H1 (cell line): ENCODE measurements at regions not wholly inside any gene's neighbourhood (a gene's known extent, or its start where the extent isn't known, plus 50 kb on each side); places are given as distances from the start of the nearest gene placed in this dataset.

Source experiments
- CTCF ChIA-PET: fragments of 300-600 bp; sonication (Branson Sonifier 250); formaldehyde crosslinking; loops from one replicate; lab custom pipeline; 2021; ENCODE audit not compliant: partially characterized antibody; lab: Charles Lee
- POLR2A ChIA-PET: fragments of 300-600 bp; sonication (Branson Sonifier 250); formaldehyde crosslinking; loops from one replicate; lab custom pipeline; 2021; ENCODE audit warnings: inconsistent platforms; ENCODE audit not compliant: partially characterized antibody; lab: Charles Lee
- DNase-seq, 2 experiments: peaks; one replicate each; pipeline versions ENCODE4 v3.0.0 to v3.0.0-alpha.2; 2010 to 2022; ENCODE audit warnings: low spot score in 2 of 2, low read depth in 1 of 2, mixed read lengths in 1 of 2
- FAIRE-seq: peaks from 2 replicates; lab custom pipeline; 2011; peaks lifted over from hg19 to GRCh38; lab: Jason Lieb, UNC
- H2AFZ ChIP-seq: 2 replicates; pipeline ENCODE4 v1.8.1; 2012; ENCODE audit warnings: low read length, inconsistent platforms
- H2AK5ac ChIP-seq: 2 replicates; pipeline ENCODE4 v1.6.1; 2013; ENCODE audit warnings: low read depth, low read length
- H2BK120ac ChIP-seq: replicated peaks from 2 replicates; pipeline ENCODE3; 2013; ENCODE audit warnings: low read depth, low read length, inconsistent platforms
- H2BK12ac ChIP-seq: 2 replicates; pipeline ENCODE4 v1.6.1; 2013; ENCODE audit warnings: low read depth, low read length
- H2BK15ac ChIP-seq: 2 replicates; pipeline ENCODE4 v1.6.1; 2013; ENCODE audit warnings: low read length
- H2BK20ac ChIP-seq: 2 replicates; pipeline ENCODE4 v1.6.1; 2013; ENCODE audit warnings: low read length
- H2BK5ac ChIP-seq: 2 replicates; pipeline ENCODE4 v1.6.1; 2013; ENCODE audit warnings: low read depth, low read length
- H3K14ac ChIP-seq: 2 replicates; pipeline ENCODE4 v1.6.1; 2013; ENCODE audit warnings: inconsistent platforms; ENCODE audit not compliant: insufficient read length
- H3K18ac ChIP-seq: 2 replicates; pipeline ENCODE4 v1.6.1; 2013; ENCODE audit warnings: low read length; ENCODE audit errors: extremely low read depth
- H3K23ac ChIP-seq: 2 replicates; pipeline ENCODE4 v1.6.1; 2013; ENCODE audit warnings: inconsistent platforms; ENCODE audit not compliant: insufficient read length
- H3K23me2 ChIP-seq: 2 replicates; pipeline ENCODE4 v1.6.1; 2013; ENCODE audit warnings: low read depth, low read length
- H3K27ac ChIP-seq: 2 replicates; pipeline ENCODE4 v1.6.1; 2011; ENCODE audit warnings: low read depth, low read length, inconsistent platforms
- H3K27me3 ChIP-seq, 4 experiments: replicated peaks in 1 of 4; 1 replicate in 1 of 4; 2 replicates in 3 of 4; pipeline versions ENCODE4 v1.6.1 to v1.8.1; 2011 to 2013; ENCODE audit warnings: low read length in 3 of 4, mild to moderate bottlenecking in 3 of 4, inconsistent platforms in 2 of 4, mixed read lengths in 2 of 4, moderate library complexity in 1 of 4; ENCODE audit not compliant: control insufficient read depth in 3 of 4, insufficient read depth in 3 of 4; ENCODE audit errors: extremely low read depth in 1 of 4
- H3K36me3 ChIP-seq, 4 experiments: 2 replicates each; pipeline versions ENCODE4 v1.6.1 to v1.8.1; 2011 to 2013; ENCODE audit warnings: mild to moderate bottlenecking in 4 of 4, low read length in 3 of 4, moderate library complexity in 2 of 4, control low read depth in 1 of 4, inconsistent platforms in 1 of 4; ENCODE audit not compliant: insufficient read depth in 4 of 4, control insufficient read depth in 2 of 4
- H3K4ac ChIP-seq: replicated peaks from 2 replicates; pipeline ENCODE3; 2013; ENCODE audit warnings: low read length, low read depth, mixed read lengths, inconsistent platforms; ENCODE audit not compliant: insufficient read length
- H3K4me1 ChIP-seq, 4 experiments: replicated peaks in 1 of 4; 1 replicate in 1 of 4; 2 replicates in 3 of 4; pipeline versions ENCODE4 v1.6.1 to v1.8.1; 2011 to 2013; ENCODE audit warnings: low read length in 3 of 4, inconsistent platforms in 2 of 4, mixed read lengths in 1 of 4; ENCODE audit not compliant: insufficient read depth in 4 of 4, control insufficient read depth in 3 of 4
- H3K4me2 ChIP-seq, 2 experiments: 2 replicates each; pipeline versions ENCODE4 v1.6.1 to v1.8.1; 2011 to 2013; ENCODE audit warnings: low read depth in 2 of 2, low read length in 2 of 2, control low read depth in 1 of 2, inconsistent platforms in 1 of 2, mild to moderate bottlenecking in 1 of 2; ENCODE audit not compliant: insufficient read depth in 1 of 2
- H3K4me3 ChIP-seq, 4 experiments: fragments of 200-600, 300-600 bp in 1 of 4; sonication (generic), shearing (Covaris generic), sonication (Bioruptor Twin) in 1 of 4; 2 replicates each; pipeline versions ENCODE4 v1.5.1 to v1.8.1; 2011 to 2016; ENCODE audit warnings: low read length in 4 of 4, low read depth in 3 of 4, control low read depth in 2 of 4, inconsistent platforms in 2 of 4, mild to moderate bottlenecking in 2 of 4, mixed read lengths in 1 of 4, moderate library complexity in 1 of 4; ENCODE audit not compliant: insufficient read depth in 2 of 4; ENCODE audit errors: extremely low read depth in 1 of 4
- H3K56ac ChIP-seq: replicated peaks from 2 replicates; pipeline ENCODE3; 2013; ENCODE audit warnings: low read depth, mild to moderate bottlenecking, mixed read lengths, low read length, inconsistent platforms; ENCODE audit not compliant: insufficient read length
- H3K79me1 ChIP-seq: 2 replicates; pipeline ENCODE4 v1.6.1; 2013; ENCODE audit warnings: low read depth, low read length, control low read depth
- H3K79me2 ChIP-seq, 2 experiments: 2 replicates each; pipeline versions ENCODE4 v1.6.1 to v1.8.1; 2012 to 2013; ENCODE audit warnings: low read length in 2 of 2, mild to moderate bottlenecking in 2 of 2, inconsistent platforms in 1 of 2; ENCODE audit not compliant: insufficient read depth in 2 of 2, control insufficient read depth in 1 of 2
- H3K9ac ChIP-seq, 4 experiments: replicated peaks in 1 of 4; 1 replicate in 1 of 4; 2 replicates in 3 of 4; pipeline versions ENCODE4 v1.6.1 to v1.8.1; 2011 to 2013; ENCODE audit warnings: low read depth in 3 of 4, low read length in 3 of 4, control low read depth in 2 of 4, mild to moderate bottlenecking in 2 of 4, moderate library complexity in 2 of 4, inconsistent platforms in 1 of 4; ENCODE audit errors: extremely low read depth in 1 of 4
- H3K9me3 ChIP-seq, 2 experiments: 2 replicates each; pipeline versions ENCODE4 v1.6.1 to v1.8.1; 2012 to 2013; ENCODE audit warnings: mild to moderate bottlenecking in 2 of 2, moderate library complexity in 2 of 2, control low read depth in 1 of 2, inconsistent platforms in 1 of 2, low read depth in 1 of 2, low read length in 1 of 2, mixed read lengths in 1 of 2; ENCODE audit not compliant: insufficient read depth in 2 of 2
- H4K20me1 ChIP-seq, 2 experiments: replicated peaks in 1 of 2; 2 replicates each; pipeline versions ENCODE3 to v1.8.1; 2011 to 2013; ENCODE audit warnings: inconsistent platforms in 2 of 2, low read length in 2 of 2, mild to moderate bottlenecking in 1 of 2; ENCODE audit not compliant: insufficient read depth in 2 of 2, control insufficient read depth in 1 of 2
- H4K5ac ChIP-seq: 2 replicates; pipeline ENCODE4 v1.6.1; 2013; ENCODE audit warnings: low read length, low read depth, mixed read lengths, inconsistent platforms; ENCODE audit not compliant: insufficient read length
- H4K8ac ChIP-seq: 2 replicates; pipeline ENCODE4 v1.8.0; 2013; ENCODE audit warnings: mild to moderate bottlenecking, moderate library complexity, low read length, inconsistent platforms; ENCODE audit not compliant: insufficient read depth; ENCODE audit errors: extremely low read depth
- H4K91ac ChIP-seq: replicated peaks from 2 replicates; pipeline ENCODE3; 2013; ENCODE audit warnings: low read length, mixed read lengths, inconsistent platforms; ENCODE audit not compliant: insufficient read length
- BRCA1 ChIP-seq: IDR thresholded peaks from 2 replicates; pipeline ENCODE4 v1.6.1; 2012; ENCODE audit warnings: low read depth, low read length, improper control_type of control experiment
- GABPA ChIP-seq: IDR thresholded peaks from 2 replicates; pipeline ENCODE4 v1.6.1; 2011; ENCODE audit warnings: mild to moderate bottlenecking, low read length, moderate library complexity, borderline replicate concordance; ENCODE audit not compliant: insufficient read depth
- NRF1 ChIP-seq: IDR thresholded peaks from 2 replicates; pipeline ENCODE4 v1.6.1; 2011; ENCODE audit warnings: mild to moderate bottlenecking, low read depth, low read length, improper control_type of control experiment
- POLR2AphosphoS5 ChIP-seq: IDR thresholded peaks from 2 replicates; pipeline ENCODE4 v1.6.1; 2011; ENCODE audit warnings: low read depth, low read length
- WGBS, 2 experiments: shearing (Covaris generic) in 1 of 2; methylation state at CpG; one replicate each; pipeline versions ENCODE4 v1.1.6 to v1.1.7; 2013 to 2015; ENCODE audit warnings: low lambda C conversion rate in 2 of 2, mixed read lengths in 2 of 2, inconsistent platforms in 1 of 2, low coverage in 1 of 2, missing lambda C conversion rate in 1 of 2; ENCODE audit not compliant: insufficient replicate concordance in 2 of 2, insufficient coverage in 1 of 2, insufficient read length in 1 of 2; ENCODE audit errors: extremely low coverage in 1 of 2, missing lambda C conversion rate in 1 of 2; 5-methylcytosine and 5-hydroxymethylcytosine counted together

DNA sequence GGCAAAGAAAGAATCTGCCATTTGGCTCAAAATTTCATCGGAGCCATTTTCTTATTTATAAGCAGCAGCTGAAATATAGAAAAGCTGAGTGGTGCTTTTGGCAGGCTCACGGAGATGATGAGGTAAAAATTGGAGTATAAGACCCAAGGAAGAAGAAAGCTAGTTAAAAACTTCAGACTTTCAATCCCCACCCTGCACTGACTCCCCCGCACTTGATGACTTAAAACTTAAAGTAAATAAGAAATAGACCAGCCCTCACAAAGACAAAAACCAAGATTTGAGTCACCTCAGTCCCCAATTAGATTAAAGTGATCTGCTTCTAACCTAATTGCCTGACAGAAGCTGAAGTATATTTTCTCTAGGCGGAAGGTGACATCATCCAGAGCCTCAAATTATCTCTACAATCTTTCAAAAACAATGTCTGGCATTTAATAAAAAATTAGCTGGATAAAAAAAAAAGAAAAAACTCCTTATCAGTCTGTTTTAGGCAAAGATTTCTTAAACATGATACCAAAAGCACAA lies 124.0 kb upstream of the PJA2 start:
- POLR2A ChIA-PET = no interaction called here

More for the DNA sequence above, 124.0 kb upstream of the PJA2 start:
- Histone ChIP-seq H3K4ac (no peak overlapping the region), H3K23ac (no peak overlapping the region), H2BK15ac (no peak overlapping the region), H3K79me2 (no peaks in the 10 kb centered on the region), H2BK12ac (no peak overlapping the region), H3K4me3 (no peak overlapping the region), H2BK20ac (no peak overlapping the region), H3K27me3 (no peaks in the 10 kb centered on the region), H2AK5ac (no peak overlapping the region), H4K8ac (no peak overlapping the region), H2BK5ac (no peak overlapping the region), H4K5ac (no peak overlapping the region), H3K9ac (no peak overlapping the region), H3K79me1 (no peaks in the 10 kb centered on the region), H4K91ac (no peak overlapping the region), H2AFZ (no peak overlapping the region), H3K4me2 (no peak overlapping the region), H3K4me1 (no peaks in the 10 kb centered on the region), H2BK120ac (no peak overlapping the region), H3K36me3 (no peaks in the 10 kb centered on the region), H3K14ac (no peak overlapping the region), H3K56ac (no peak overlapping the region), H3K23me2 (no peaks in the 10 kb centered on the region), H3K27ac (no peak overlapping the region), H3K9me3 (no peaks in the 10 kb centered on the region), H4K20me1 (no peaks in the 10 kb centered on the region), H3K18ac (no peak overlapping the region)
- 93% methylated on average over 4 of the region's 4 CpGs; no CpG with 5 or more reads in 1 of the 2 experiments for WGBS, 2 experiments
- DNase-seq = no peak
- TF ChIP-seq GABPA (no peak), BRCA1 (no peak), NRF1 (no peak), POLR2AphosphoS5 (no peak)
- CTCF ChIA-PET = no interaction called here
- FAIRE-seq = no peak
